Fibroblast of the aortic adventitia (primary cell): ENCODE measurements at regions not wholly inside any gene's neighbourhood (a gene's known extent, or its start where the extent isn't known, plus 50 kb on each side); places are given as distances from the start of the nearest gene placed in this dataset.

Experiments
- DNase-seq: peaks from one replicate; pipeline ENCODE4 v3.0.0-alpha.2; 2010; ENCODE audit warnings: low read depth
- H3K4me3 ChIP-seq: 2 replicates; pipeline ENCODE4 v1.5.1; 2011; ENCODE audit warnings: low read depth, mild to moderate bottlenecking, control low read depth, low read length, moderate library complexity
- CTCF ChIP-seq: IDR thresholded peaks from 2 replicates; pipeline ENCODE4 v1.5.1; 2011; ENCODE audit warnings: mild to moderate bottlenecking, low read length, control low read depth, inconsistent platforms; ENCODE audit not compliant: insufficient read depth

GRCh38 chr12:131345521-131346436, 365.1 kb upstream of the SFSWAP start:
- DNase-seq, result no peak
- TF ChIP-seq CTCF, result no peak
- no peak overlapping the region for H3K4me3 ChIP-seq

- no peak for DNase-seq
- no peak for TF ChIP-seq CTCF
- no peak overlapping the region for H3K4me3 ChIP-seq
Measured at GRCh38 chr12:131346555-131347344, 364.1 kb upstream of the SFSWAP start.

- TF ChIP-seq CTCF, result no peak
- no peak for DNase-seq
- no peak overlapping the region for H3K4me3 ChIP-seq
Measured at GRCh38 chr12:131347345-131347714, 363.6 kb upstream of the SFSWAP start.

- H3K4me3 ChIP-seq, result no peak overlapping the region
- no peak for TF ChIP-seq CTCF
- no peak for DNase-seq
Measured at GRCh38 chr12:131347732-131348131, 363.2 kb upstream of the SFSWAP start.

- no peak for TF ChIP-seq CTCF
- no peak overlapping the region for H3K4me3 ChIP-seq
- DNase-seq, result no peak
Measured at GRCh38 chr12:131348231-131348630, 362.7 kb upstream of the SFSWAP start.

GRCh38 chr12:131348646-131349045, 362.2 kb upstream of the SFSWAP start:
- no peak for TF ChIP-seq CTCF
- H3K4me3 ChIP-seq, result no peak overlapping the region
- DNase-seq, result no peak
